MCF 10A (cell line): ENCODE measurements at regions not wholly inside any gene's neighbourhood (a gene's known extent, or its start where the extent isn't known, plus 50 kb on each side); places are given as distances from the start of the nearest gene placed in this dataset.
A peak's percentile ranks its signal among the peaks of the same experiment; 100 is the strongest.
"Not testable (repeated sequence)": the region's sequence is repeated elsewhere in the genome, so short reads cannot be mapped to it uniquely, and the experiment has no call there.

ENCODE experiments used
- BruUV-seq: library from RNA; stranded (reverse); fragments of 400-500 nt; replicated peaks from 2 replicates; lab custom pipeline; 2021; lab: Mats Ljungman, UMichigan
- CTCF ChIA-PET: fragments of 300-600 bp; sonication (Branson Sonifier 250); formaldehyde crosslinking; extraction: SDS; loops from one replicate; lab custom pipeline; 2021; ENCODE audit warnings: antibody characterized with exemption, inconsistent platforms; lab: Yijun Ruan, JAX
- POLR2A ChIA-PET: fragments of 300-600, 350-650 bp; sonication (Branson Sonifier 250); formaldehyde crosslinking; extraction: SDS; loops from one replicate; lab custom pipeline; 2020; ENCODE audit warnings: antibody characterized with exemption, inconsistent platforms; lab: Yijun Ruan, JAX
- DNase-seq: peaks from one replicate; pipeline ENCODE4 v3.0.0-alpha.2; 2018; ENCODE audit not compliant: unreplicated experiment
- H3K27ac Mint-ChIP-seq: one replicate; pipeline ENCODE4 v1.8.0; 2022; ENCODE audit warnings: mild to moderate bottlenecking, low read depth, mixed read lengths; ENCODE audit not compliant: unreplicated experiment
- H3K27me3 Mint-ChIP-seq: one replicate; pipeline ENCODE4 v1.8.0; 2022; ENCODE audit warnings: mixed read lengths; ENCODE audit not compliant: insufficient read depth, unreplicated experiment
- H3K36me3 Mint-ChIP-seq: one replicate; pipeline ENCODE4 v1.8.0; 2022; ENCODE audit warnings: mild to moderate bottlenecking, moderate library complexity, mixed read lengths; ENCODE audit not compliant: insufficient read depth, unreplicated experiment
- H3K4me1 Mint-ChIP-seq: one replicate; pipeline ENCODE4 v1.8.0; 2022; ENCODE audit warnings: mixed read lengths; ENCODE audit not compliant: insufficient read depth, unreplicated experiment
- H3K4me3 Mint-ChIP-seq: one replicate; pipeline ENCODE4 v1.8.0; 2022; ENCODE audit warnings: mild to moderate bottlenecking, moderate library complexity, mixed read lengths; ENCODE audit not compliant: unreplicated experiment
- H3K9me3 Mint-ChIP-seq: one replicate; pipeline ENCODE4 v1.8.0; 2022; ENCODE audit warnings: mixed read lengths; ENCODE audit not compliant: unreplicated experiment
- intact Hi-C: fragments of 100-400 bp; cut with micrococcal nuclease; formaldehyde crosslinking; loops from 2 replicates; pipeline ENCODE4 v1.14.1; 2022
- TF ChIP-seq, protein P1 (sequence below): fragments of 200-600 bp; IDR thresholded peaks from one replicate; pipeline ENCODE4 v1.8.0; 2022; ENCODE audit warnings: antibody characterized with exemption, mild to moderate bottlenecking; ENCODE audit not compliant: unreplicated experiment

DNA sequence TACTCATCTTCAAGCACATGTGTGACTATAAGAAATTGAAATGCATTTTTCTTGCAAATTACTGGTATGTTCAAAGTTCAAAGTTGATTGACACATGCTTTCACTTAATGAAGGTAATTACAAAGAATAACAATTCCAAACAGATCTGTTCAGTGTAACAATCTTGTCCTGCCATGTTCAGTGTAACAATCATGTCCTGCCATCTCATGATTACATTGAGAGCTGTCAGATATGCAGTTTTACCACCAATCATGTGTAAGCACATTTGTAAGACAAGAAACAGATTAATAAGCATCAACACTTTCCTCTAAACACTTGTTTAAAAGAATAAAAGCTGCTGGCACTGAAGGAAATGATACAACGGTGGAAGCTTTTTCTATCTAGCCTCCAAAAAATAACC is 80.3 kb upstream of the ZNF281 start:
- DNase-seq = no peak
- ChIA-PET CTCF (interaction anchor here (0.6 to 16.4 kb wide), 19 partner anchors 9 to 807 kb away, joined by 3 to 246 read pairs (median 4); partner anchors contain the start of gene ZNF281), POLR2A (no interaction called here)
- peaks cover 11% of the 10 kb centered on the region for H3K4me1 Mint-ChIP-seq
- no peak overlapping the region for H3K4me3 Mint-ChIP-seq
- TF ChIP-seq, protein P1, sequence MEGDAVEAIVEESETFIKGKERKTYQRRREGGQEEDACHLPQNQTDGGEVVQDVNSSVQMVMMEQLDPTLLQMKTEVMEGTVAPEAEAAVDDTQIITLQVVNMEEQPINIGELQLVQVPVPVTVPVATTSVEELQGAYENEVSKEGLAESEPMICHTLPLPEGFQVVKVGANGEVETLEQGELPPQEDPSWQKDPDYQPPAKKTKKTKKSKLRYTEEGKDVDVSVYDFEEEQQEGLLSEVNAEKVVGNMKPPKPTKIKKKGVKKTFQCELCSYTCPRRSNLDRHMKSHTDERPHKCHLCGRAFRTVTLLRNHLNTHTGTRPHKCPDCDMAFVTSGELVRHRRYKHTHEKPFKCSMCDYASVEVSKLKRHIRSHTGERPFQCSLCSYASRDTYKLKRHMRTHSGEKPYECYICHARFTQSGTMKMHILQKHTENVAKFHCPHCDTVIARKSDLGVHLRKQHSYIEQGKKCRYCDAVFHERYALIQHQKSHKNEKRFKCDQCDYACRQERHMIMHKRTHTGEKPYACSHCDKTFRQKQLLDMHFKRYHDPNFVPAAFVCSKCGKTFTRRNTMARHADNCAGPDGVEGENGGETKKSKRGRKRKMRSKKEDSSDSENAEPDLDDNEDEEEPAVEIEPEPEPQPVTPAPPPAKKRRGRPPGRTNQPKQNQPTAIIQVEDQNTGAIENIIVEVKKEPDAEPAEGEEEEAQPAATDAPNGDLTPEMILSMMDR = no peak
- BruUV-seq = no TSS peak
- H3K36me3 Mint-ChIP-seq = no peaks in the 10 kb centered on the region
- H3K27me3 Mint-ChIP-seq = no peaks in the 10 kb centered on the region
- no peak overlapping the region for H3K27ac Mint-ChIP-seq
- intact Hi-C loops = no loop called here
- H3K9me3 Mint-ChIP-seq = no peaks in the 10 kb centered on the region

DNA sequence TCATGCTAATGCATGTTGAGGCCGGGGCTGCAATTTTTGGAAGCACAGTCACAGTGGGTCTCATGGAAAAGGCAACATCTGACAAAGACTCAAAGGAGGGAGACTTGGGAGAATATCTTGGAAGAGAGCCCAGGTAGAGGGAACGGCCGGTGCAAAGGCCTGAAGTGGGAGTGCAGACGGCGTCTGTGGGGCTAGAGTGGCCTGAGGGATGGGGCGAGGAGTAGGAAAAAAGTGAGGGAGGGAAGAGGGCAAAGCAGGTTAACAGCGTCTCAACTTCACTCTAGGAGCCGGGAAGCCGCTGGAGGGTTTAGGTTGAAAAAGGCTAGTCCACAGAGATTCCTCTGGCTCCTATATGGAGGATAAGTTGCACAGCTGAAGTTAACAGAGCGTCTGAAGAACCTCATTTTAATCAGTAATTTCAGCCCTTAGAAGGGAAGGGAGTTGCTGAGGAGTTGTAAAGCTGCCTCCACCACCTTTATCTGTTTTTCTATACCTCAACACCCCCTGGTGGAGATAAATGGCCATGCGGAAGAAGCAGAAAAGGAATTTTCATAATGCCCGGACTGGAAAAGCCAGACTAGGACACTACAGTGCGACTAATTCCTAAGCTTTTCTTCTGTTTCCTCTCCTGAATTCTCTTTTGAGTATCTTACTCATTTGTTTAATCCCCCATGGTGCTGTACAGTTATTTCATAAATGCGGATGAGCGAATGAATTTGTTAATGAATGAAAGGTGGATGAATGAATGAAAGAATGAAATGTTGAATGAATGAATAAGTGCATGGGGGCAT is 78.7 kb upstream of the ZNF281 start:
- ChIA-PET CTCF (interaction anchor here (0.6 to 16.4 kb wide), 48 partner anchors 11 to 1737 kb away, joined by 3 to 246 read pairs (median 4); no protein-coding TSS in a partner anchor), POLR2A (interaction anchor here (0.5 to 1.1 kb wide), 7 partner anchors 47 to 804 kb away, joined by 3 to 4 read pairs (median 3); no protein-coding TSS in a partner anchor)
- H3K4me3 Mint-ChIP-seq = no peak overlapping the region
- H3K4me1 Mint-ChIP-seq = peaks cover 22% of the 10 kb centered on the region
- DNase-seq = peak; percentile 91
- H3K27ac Mint-ChIP-seq = no peak overlapping the region
- no TSS peak for BruUV-seq
- no peaks in the 10 kb centered on the region for H3K9me3 Mint-ChIP-seq
- no peaks in the 10 kb centered on the region for H3K27me3 Mint-ChIP-seq
- TF ChIP-seq, protein P1 = peak; percentile 95
- no peaks in the 10 kb centered on the region for H3K36me3 Mint-ChIP-seq
- intact Hi-C loops = loop anchor here (1.0 to 2.0 kb wide), 8 partner anchors 22 to 804 kb away; no protein-coding TSS in a partner anchor

DNA sequence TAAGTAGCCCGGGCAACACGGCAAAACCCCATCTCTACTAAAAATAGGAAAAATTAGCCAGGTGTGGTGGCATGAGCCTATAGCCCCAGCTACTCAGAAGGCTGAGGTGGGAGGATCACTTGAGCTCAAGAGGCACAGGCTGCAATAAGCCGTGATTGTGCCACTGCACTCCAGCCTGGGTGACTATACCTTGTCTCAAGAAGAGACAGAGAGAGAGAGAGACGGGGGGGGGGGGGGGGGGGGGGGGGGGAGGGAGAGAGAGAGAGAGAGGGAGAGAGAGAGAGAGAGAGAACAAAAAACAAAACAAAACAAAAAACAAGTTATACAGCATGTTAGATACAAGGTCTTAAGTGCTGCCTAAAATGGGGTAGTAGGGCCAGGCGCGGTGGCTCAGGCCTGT is 77.8 kb upstream of the ZNF281 start:
- H3K9me3 Mint-ChIP-seq = no peaks in the 10 kb centered on the region
- H3K27me3 Mint-ChIP-seq = no peaks in the 10 kb centered on the region
- H3K36me3 Mint-ChIP-seq = no peaks in the 10 kb centered on the region
- BruUV-seq = no TSS peak
- POLR2A ChIA-PET = interaction anchor here (0.6 kb wide), 1 partner anchor 12 kb away, joined by 3 read pairs; no protein-coding TSS in a partner anchor
- no peak overlapping the region for H3K27ac Mint-ChIP-seq
- H3K4me1 Mint-ChIP-seq = peaks cover 30% of the 10 kb centered on the region
- DNase-seq = no peak
- TF ChIP-seq, protein P1 = no peak
- intact Hi-C loops = loop anchor here (1.0 to 2.0 kb wide), 8 partner anchors 23 to 803 kb away; no protein-coding TSS in a partner anchor
- no peak overlapping the region for H3K4me3 Mint-ChIP-seq
- CTCF ChIA-PET = interaction anchor here (0.6 to 16.4 kb wide), 22 partner anchors 11 to 1974 kb away, joined by 3 to 246 read pairs (median 4); no protein-coding TSS in a partner anchor

DNA sequence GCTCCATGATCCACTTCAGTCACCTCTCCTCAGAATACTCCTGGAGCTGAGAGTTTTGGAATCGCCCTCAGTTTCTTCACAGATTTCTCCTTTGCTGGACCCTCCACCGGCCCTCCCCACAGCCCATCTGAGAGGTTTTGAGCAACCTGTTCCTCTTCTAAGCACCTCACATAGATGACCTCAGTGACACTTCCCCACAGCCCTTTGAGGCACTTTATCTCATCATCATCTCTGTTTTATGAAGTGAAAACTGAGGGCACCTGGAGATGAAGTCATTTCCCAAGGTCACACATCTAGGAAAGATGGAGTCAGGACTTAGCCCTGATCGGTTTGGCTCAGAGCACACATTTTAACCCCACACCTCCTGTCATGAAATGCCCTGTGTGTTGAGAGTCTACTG is 76.8 kb upstream of the ZNF281 start:
- Mint-ChIP-seq H3K27me3 (no peaks in the 10 kb centered on the region), H3K27ac (no peak overlapping the region), H3K4me3 (no peak overlapping the region), H3K4me1 (peaks cover 30% of the 10 kb centered on the region), H3K9me3 (no peaks in the 10 kb centered on the region), H3K36me3 (no peaks in the 10 kb centered on the region)
- intact Hi-C loops = no loop called here
- BruUV-seq = no TSS peak
- CTCF ChIA-PET = interaction anchor here (0.7 to 16.4 kb wide), 6 partner anchors 23 to 180 kb away, joined by 3 to 246 read pairs (median 4); no protein-coding TSS in a partner anchor
- TF ChIP-seq, protein P1 = no peak
- no peak for DNase-seq
- POLR2A ChIA-PET = no interaction called here

DNA sequence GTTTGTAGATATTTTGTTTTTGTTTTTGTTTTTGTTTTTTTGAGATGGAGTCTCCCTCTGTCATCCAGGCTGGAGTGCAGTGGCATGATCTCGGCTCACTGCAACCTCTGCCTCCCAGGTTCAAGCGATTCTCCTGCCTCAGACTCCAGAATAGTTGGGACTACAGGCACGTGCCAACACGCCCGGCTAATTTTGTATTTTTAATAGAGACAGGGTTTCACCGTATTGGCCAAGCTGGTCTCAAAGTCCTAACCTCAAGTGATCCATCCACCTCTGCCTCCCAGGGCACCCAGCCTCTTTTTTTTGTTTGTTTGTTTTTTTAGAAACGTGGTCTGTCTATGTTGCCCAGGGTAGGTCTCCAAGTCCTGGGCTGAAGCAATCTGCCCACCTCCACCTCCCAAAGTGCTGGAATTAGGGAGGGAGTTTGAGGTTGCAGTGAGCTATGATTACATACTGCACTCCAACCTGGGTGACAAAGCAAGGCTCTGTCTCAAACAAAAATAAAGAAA is 74.7 kb upstream of the ZNF281 start:
- CTCF ChIA-PET = interaction anchor here (0.5 to 3.2 kb wide), 15 partner anchors 9 to 800 kb away, joined by 3 to 21 read pairs (median 4); no protein-coding TSS in a partner anchor
- H3K27me3 Mint-ChIP-seq = not testable (repeated sequence)

More for the DNA sequence above, 74.7 kb upstream of the ZNF281 start:
- POLR2A ChIA-PET = interaction anchor here (0.7 to 4.6 kb wide), 7 partner anchors 14 to 800 kb away, joined by 3 to 81 read pairs (median 4); partner anchors contain the start of gene ZNF281
- H3K27ac Mint-ChIP-seq, intact Hi-C loops, H3K4me3 Mint-ChIP-seq, H3K9me3 Mint-ChIP-seq, H3K36me3 Mint-ChIP-seq, BruUV-seq: not testable (repeated sequence)
- peak; percentile 51 for DNase-seq
- peaks cover 30% of the 10 kb centered on the region for H3K4me1 Mint-ChIP-seq
